SK-N-SH (cell line): ENCODE measurements at regions not wholly inside any gene's neighbourhood (a gene's known extent, or its start where the extent isn't known, plus 50 kb on each side); places are given as distances from the start of the nearest gene placed in this dataset.

Source experiments
- CTCF ChIA-PET: fragments of 300-600, 350-600 bp; formaldehyde crosslinking; extraction: SDS; loops from one replicate; lab custom pipeline; 2021; lab: Yijun Ruan, JAX
- POLR2A ChIA-PET: fragments of 350-600 bp; sonication (Branson Sonifier 250); formaldehyde crosslinking; extraction: SDS; loops from one replicate; lab custom pipeline; 2020; ENCODE audit warnings: antibody characterized with exemption, inconsistent platforms; lab: Yijun Ruan, JAX
- DNase-seq: peaks from one replicate; pipeline ENCODE4 v3.0.0; 2012
- H2AFZ ChIP-seq: fragments of 200-600 bp; sonication (generic); 2 replicates; pipeline ENCODE4 v1.8.1; 2016; ENCODE audit warnings: antibody characterized with exemption, mild to moderate bottlenecking, low read depth
- H3F3A ChIP-seq: fragments of 200-600 bp; sonication (generic); replicated peaks from 2 replicates; pipeline ENCODE3; 2016; ENCODE audit warnings: antibody characterized with exemption, mild to moderate bottlenecking; ENCODE audit not compliant: insufficient read depth
- H3K27ac ChIP-seq, 2 experiments: fragments of 200-500 bp in 1 of 2; fragments of 200-600 bp in 1 of 2; sonication (Bioruptor generic) in 1 of 2; sonication (generic), shearing (Covaris generic) in 1 of 2; 2 replicates each; pipeline versions ENCODE4 v1.5.1 to v1.6.1; 2014 to 2016; ENCODE audit warnings: low read depth in 2 of 2, inconsistent platforms in 1 of 2, low read length in 1 of 2, mild to moderate bottlenecking in 1 of 2, mixed read lengths in 1 of 2
- H3K27me3 ChIP-seq: fragments of 200-600 bp; sonication (generic), shearing (Covaris generic); 2 replicates; pipeline ENCODE4 v1.6.1; 2016; ENCODE audit warnings: mixed run types; ENCODE audit not compliant: insufficient read depth
- H3K36me3 ChIP-seq, 2 experiments: fragments of 200-500 bp in 1 of 2; fragments of 200-600 bp in 1 of 2; sonication (Bioruptor generic) in 1 of 2; sonication (generic) in 1 of 2; replicated peaks in 1 of 2; 2 replicates each; pipeline versions ENCODE3 to v1.5.1; 2014 to 2016; ENCODE audit warnings: low read length in 1 of 2, mild to moderate bottlenecking in 1 of 2; ENCODE audit not compliant: insufficient read depth in 2 of 2, control insufficient read depth in 1 of 2
- H3K4me1 ChIP-seq, 2 experiments: fragments of 200-500 bp in 1 of 2; fragments of 200-600 bp in 1 of 2; sonication (Bioruptor generic) in 1 of 2; sonication (generic), shearing (Covaris generic) in 1 of 2; 2 replicates each; pipeline versions ENCODE4 v1.5.1 to v1.6.1; 2014 to 2016; ENCODE audit warnings: low read depth in 1 of 2, low read length in 1 of 2, mixed run types in 1 of 2; ENCODE audit not compliant: insufficient read depth in 2 of 2, control insufficient read depth in 1 of 2
- H3K4me2 ChIP-seq: fragments of 200-600 bp; sonication (generic), shearing (Covaris generic); 2 replicates; pipeline ENCODE4 v1.6.1; 2017; ENCODE audit warnings: mixed run types
- H3K4me3 ChIP-seq, 2 experiments: fragments of 200-500 bp in 1 of 2; fragments of 200-600 bp in 1 of 2; sonication (Bioruptor generic) in 1 of 2; sonication (generic), shearing (Covaris generic) in 1 of 2; 2 replicates each; pipeline versions ENCODE4 v1.5.1 to v1.8.1; 2014 to 2016; ENCODE audit warnings: low read depth in 2 of 2, inconsistent platforms in 1 of 2, low read length in 1 of 2, mild to moderate bottlenecking in 1 of 2, mixed read lengths in 1 of 2, moderate library complexity in 1 of 2
- H3K79me2 ChIP-seq: fragments of 200-600 bp; sonication (generic); 2 replicates; pipeline ENCODE4 v1.8.1; 2017; ENCODE audit warnings: mild to moderate bottlenecking; ENCODE audit not compliant: insufficient read depth
- H3K9ac ChIP-seq: fragments of 200-600 bp; sonication (generic); 2 replicates; pipeline ENCODE4 v1.6.1; 2017; ENCODE audit warnings: mixed run types
- H3K9me2 ChIP-seq: fragments of 200-600 bp; sonication (generic); 2 replicates; pipeline ENCODE4 v1.6.1; 2017; ENCODE audit warnings: mixed run types
- H3K9me3 ChIP-seq: fragments of 200-600 bp; sonication (generic); 2 replicates; pipeline ENCODE4 v1.6.1; 2017; ENCODE audit warnings: mixed run types, mild to moderate bottlenecking, moderate library complexity
- H4K20me1 ChIP-seq: fragments of 200-600 bp; sonication (generic); 2 replicates; pipeline ENCODE4 v1.6.1; 2017; ENCODE audit warnings: mild to moderate bottlenecking, mixed run types; ENCODE audit not compliant: insufficient read depth
- CTCF ChIP-seq: fragments of 200-600 bp; sonication (generic); IDR thresholded peaks from 2 replicates; pipeline ENCODE4 v1.6.1; 2017; ENCODE audit warnings: antibody characterized with exemption, mild to moderate bottlenecking, moderate library complexity
- ELF1 ChIP-seq: IDR thresholded peaks from 2 replicates; pipeline ENCODE4 v1.4.0; 2012
- EZH2phosphoT487 ChIP-seq: fragments of 200-600 bp; sonication (generic); IDR thresholded peaks from 2 replicates; pipeline ENCODE4 v1.6.1; 2017; ENCODE audit warnings: low read depth, mixed run types, mild to moderate bottlenecking, antibody characterized with exemption, moderate library complexity, borderline replicate concordance
- FOXJ3 ChIP-seq: sonication (generic); formaldehyde crosslinking; IDR thresholded peaks from 2 replicates; pipeline ENCODE4 v1.5.1; 2020; ENCODE audit warnings: mild to moderate bottlenecking, missing genetic modification reagents
- IRF3 ChIP-seq: fragments of 150-350 bp; IDR thresholded peaks from 2 replicates; pipeline ENCODE4 v1.6.1; 2016; ENCODE audit warnings: mild to moderate bottlenecking, low read depth, low read length
- JUND ChIP-seq: IDR thresholded peaks from 2 replicates; pipeline ENCODE4 v1.4.0; 2012
- MXI1 ChIP-seq: IDR thresholded peaks from 2 replicates; pipeline ENCODE4 v1.6.1; 2012; ENCODE audit warnings: mild to moderate bottlenecking, low read depth, low read length, improper control_type of control experiment
- PBX3 ChIP-seq: IDR thresholded peaks from 2 replicates; pipeline ENCODE4; 2012
- REST ChIP-seq: IDR thresholded peaks from 2 replicates; pipeline ENCODE4 v1.6.1; 2012; ENCODE audit warnings: mild to moderate bottlenecking, low read depth, low read length, moderate library complexity
- RFX5 ChIP-seq: IDR thresholded peaks from 2 replicates; pipeline ENCODE4 v1.6.1; 2012; ENCODE audit warnings: mild to moderate bottlenecking, improper control_type of control experiment, low read length
- SIN3A ChIP-seq: IDR thresholded peaks from 2 replicates; pipeline ENCODE4 v1.6.1; 2012; ENCODE audit warnings: low read depth, mild to moderate bottlenecking, low read length, moderate library complexity, borderline replicate concordance
- WGBS: methylation state at CpG from one replicate; pipeline ENCODE4 v1.1.6; 2017; ENCODE audit warnings: low lambda C conversion rate; 5-methylcytosine and 5-hydroxymethylcytosine counted together
- TF ChIP-seq, protein P1 (sequence below): IDR thresholded peaks from 2 replicates; pipeline ENCODE4 v1.4.0; 2012; ENCODE audit warnings: low read depth

- Histone ChIP-seq H2AFZ (no peak overlapping the region), H3K4me1 (peaks cover 0 to 5% of the 10 kb centered on the region in 2 experiments; a peak in 1 of 4 replicates), H3K36me3 (no peaks in the 10 kb centered on the region), H3K4me3 (no peak overlapping the region), H3K9me2 (no peaks in the 10 kb centered on the region), H3K9me3 (no peaks in the 10 kb centered on the region), H3K9ac (no peak overlapping the region), H3F3A (no peaks in the 10 kb centered on the region), H3K79me2 (no peaks in the 10 kb centered on the region), H4K20me1 (no peaks in the 10 kb centered on the region), H3K27ac (no peak overlapping the region), H3K27me3 (no peaks in the 10 kb centered on the region; the same call in 1 of the 2 replicates), H3K4me2 (no peak overlapping the region)
- 59% methylated on average over 7 of the region's 7 CpGs for WGBS
- ChIA-PET CTCF (interaction anchor here (1.0 kb wide), 1 partner anchor 8 kb away, joined by 3 read pairs; no protein-coding TSS in a partner anchor), POLR2A (no interaction called here)
- no peak for DNase-seq
- TF ChIP-seq MXI1: no peak
- TF ChIP-seq RFX5: no peak
- TF ChIP-seq, protein P1, sequence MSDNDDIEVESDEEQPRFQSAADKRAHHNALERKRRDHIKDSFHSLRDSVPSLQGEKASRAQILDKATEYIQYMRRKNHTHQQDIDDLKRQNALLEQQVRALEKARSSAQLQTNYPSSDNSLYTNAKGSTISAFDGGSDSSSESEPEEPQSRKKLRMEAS: no peak
- TF ChIP-seq JUND: no peak
- TF ChIP-seq PBX3: no peak
- no peak for TF ChIP-seq FOXJ3 (CRISPR knock-in tag)
- no peak for TF ChIP-seq CTCF
- no peak for TF ChIP-seq IRF3
- no peak for TF ChIP-seq SIN3A
- no peak for TF ChIP-seq REST
- no peak for TF ChIP-seq ELF1
- no peak for TF ChIP-seq EZH2phosphoT487
Measured at GRCh38 chr2:173457366-173457765, 102.7 kb downstream of the CDCA7 start.
